GM21576 (cell line): ENCODE measurements at regions not wholly inside any gene's neighbourhood (a gene's known extent, or its start where the extent isn't known, plus 50 kb on each side); places are given as distances from the start of the nearest gene placed in this dataset.
"Not testable (repeated sequence)": the region's sequence is repeated elsewhere in the genome, so short reads cannot be mapped to it uniquely, and the experiment has no call there.

Source experiments
- ATAC-seq: cut with Tn5 transposase; IDR thresholded peaks from one replicate; pipeline ENCODE4 v1.9.1; 2021; ENCODE audit warnings: mild to moderate bottlenecking, moderate library complexity; ENCODE audit not compliant: unreplicated experiment

- ATAC-seq, result no peak
These were observed 503.3 kb downstream of the RNF144A start for GRCh38 chr2:7420530-7420929.

GRCh38 chr2:7424481-7424880 is 507.3 kb downstream of the RNF144A start:
- ATAC-seq, result no peak

GRCh38 chr2:7427293-7428060 is 510.3 kb downstream of the RNF144A start:
- ATAC-seq, result no peak

GRCh38 chr2:7428454-7429204 is 511.4 kb downstream of the RNF144A start:
- ATAC-seq, result no peak

GRCh38 chr2:7429733-7430132 is 512.5 kb downstream of the RNF144A start:
- ATAC-seq, result no peak

GRCh38 chr2:7430421-7430868 is 513.2 kb downstream of the RNF144A start:
- no peak for ATAC-seq

GRCh38 chr2:7430869-7431641 is 513.8 kb downstream of the RNF144A start:
- ATAC-seq, result peak; percentile 61

GRCh38 chr2:7432436-7432835 is 515.2 kb downstream of the RNF144A start:
- ATAC-seq, result no peak

GRCh38 chr2:7436096-7436906 is 519.1 kb downstream of the RNF144A start:
- ATAC-seq, result no peak

- no peak for ATAC-seq
These were observed 519.9 kb downstream of the RNF144A start for GRCh38 chr2:7437141-7437540.

GRCh38 chr2:7437716-7438632 is 520.8 kb downstream of the RNF144A start:
- no peak for ATAC-seq

- ATAC-seq, result no peak
These were observed 521.6 kb downstream of the RNF144A start for GRCh38 chr2:7438855-7439254.

GRCh38 chr2:7440977-7441376 is 523.8 kb downstream of the RNF144A start:
- no peak for ATAC-seq

GRCh38 chr2:7441841-7442240 is 524.6 kb downstream of the RNF144A start:
- ATAC-seq, result not testable (repeated sequence)

GRCh38 chr2:7444626-7445025 is 527.4 kb downstream of the RNF144A start:
- ATAC-seq, result no peak

GRCh38 chr2:7448578-7449264 is 531.5 kb downstream of the RNF144A start:
- no peak for ATAC-seq

GRCh38 chr2:7449298-7449697 is 532.1 kb downstream of the RNF144A start:
- ATAC-seq, result no peak

GRCh38 chr2:7450188-7450832 is 533.1 kb downstream of the RNF144A start:
- ATAC-seq, result no peak

GRCh38 chr2:7450833-7451190 is 533.6 kb downstream of the RNF144A start:
- no peak for ATAC-seq
